HG03175 (cell line): ENCODE measurements at regions not wholly inside any gene's neighbourhood (a gene's known extent, or its start where the extent isn't known, plus 50 kb on each side); places are given as distances from the start of the nearest gene placed in this dataset.

Source experiments
- ATAC-seq: cut with Tn5 transposase; IDR thresholded peaks from one replicate; pipeline ENCODE4 v1.9.1; 2021; ENCODE audit warnings: mild to moderate bottlenecking, moderate library complexity; ENCODE audit not compliant: unreplicated experiment

GRCh38 chr3:61311044-61311443 lies 59.8 kb upstream of the FHIT start:
- no peak for ATAC-seq

- ATAC-seq, result no peak
Observed at GRCh38 chr3:61315871-61316270, 64.6 kb upstream of the FHIT start.

- ATAC-seq, result no peak
Observed at GRCh38 chr3:61323094-61323493, 71.8 kb upstream of the FHIT start.

GRCh38 chr3:61331929-61332552 lies 80.8 kb upstream of the FHIT start:
- no peak for ATAC-seq

- no peak for ATAC-seq
Observed at GRCh38 chr3:61333192-61333961, 82.1 kb upstream of the FHIT start.

- ATAC-seq, result no peak
Observed at GRCh38 chr3:61334783-61335182, 83.5 kb upstream of the FHIT start.

- ATAC-seq, result no peak
Observed at GRCh38 chr3:61340931-61341461, 89.7 kb upstream of the FHIT start.

GRCh38 chr3:61343543-61343942 lies 92.3 kb upstream of the FHIT start:
- ATAC-seq, result no peak

- no peak for ATAC-seq
Observed at GRCh38 chr3:61345020-61345419, 93.8 kb upstream of the FHIT start.

- no peak for ATAC-seq
Observed at GRCh38 chr3:61347981-61348380, 96.7 kb upstream of the FHIT start.

- ATAC-seq, result no peak
Observed at GRCh38 chr3:61349717-61350116, 98.5 kb upstream of the FHIT start.

- ATAC-seq, result no peak
Observed at GRCh38 chr3:61350782-61351309, 99.6 kb upstream of the FHIT start.

- ATAC-seq, result no peak
Observed at GRCh38 chr3:61352306-61352705, 101.1 kb upstream of the FHIT start.

- ATAC-seq, result no peak
Observed at GRCh38 chr3:61353382-61353781, 102.1 kb upstream of the FHIT start.

GRCh38 chr3:61354604-61355003 lies 103.4 kb upstream of the FHIT start:
- ATAC-seq, result no peak

- no peak for ATAC-seq
Observed at GRCh38 chr3:61356685-61357084, 105.4 kb upstream of the FHIT start.

GRCh38 chr3:61357902-61358301 lies 106.7 kb upstream of the FHIT start:
- no peak for ATAC-seq

- ATAC-seq, result peak; percentile 100
Observed at GRCh38 chr3:61358364-61358763, 107.1 kb upstream of the FHIT start.

- no peak for ATAC-seq
Observed at GRCh38 chr3:61360297-61360965, 109.2 kb upstream of the FHIT start.

GRCh38 chr3:61369678-61370077 lies 118.4 kb upstream of the FHIT start:
- no peak for ATAC-seq

GRCh38 chr3:61371123-61371522 lies 119.9 kb upstream of the FHIT start:
- peak; percentile 60 for ATAC-seq

- no peak for ATAC-seq
Observed at GRCh38 chr3:61372723-61373122, 121.5 kb upstream of the FHIT start.
